NCI-H1105 (cell line): ENCODE measurements at regions not wholly inside any gene's neighbourhood (a gene's known extent, or its start where the extent isn't known, plus 50 kb on each side); places are given as distances from the start of the nearest gene placed in this dataset.

ENCODE experiments used
- DNase-seq: peaks from one replicate; lab custom pipeline; 2025; lab: John Stamatoyannopoulos, UW

DNA sequence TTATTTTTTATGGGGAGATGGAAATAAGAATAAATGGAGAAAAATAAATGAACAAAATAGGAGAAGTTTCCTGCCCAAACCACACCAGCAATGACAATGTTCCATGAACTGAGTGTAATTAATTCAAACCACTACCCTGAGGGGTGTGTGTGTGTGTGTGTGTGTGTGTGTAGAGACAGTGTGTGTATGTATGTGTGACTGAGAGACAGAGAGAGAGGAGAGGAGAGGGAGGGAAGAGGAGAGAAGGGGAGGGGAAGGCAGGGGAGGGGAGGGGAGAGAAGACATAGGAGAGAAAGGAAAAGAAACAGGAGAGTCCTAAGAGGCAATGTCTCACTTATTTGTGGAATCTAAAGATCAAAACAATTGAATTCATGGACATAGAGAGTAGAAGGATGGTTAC, 65.0 kb upstream of the POU2AF1 start:
- no peak for DNase-seq

DNA sequence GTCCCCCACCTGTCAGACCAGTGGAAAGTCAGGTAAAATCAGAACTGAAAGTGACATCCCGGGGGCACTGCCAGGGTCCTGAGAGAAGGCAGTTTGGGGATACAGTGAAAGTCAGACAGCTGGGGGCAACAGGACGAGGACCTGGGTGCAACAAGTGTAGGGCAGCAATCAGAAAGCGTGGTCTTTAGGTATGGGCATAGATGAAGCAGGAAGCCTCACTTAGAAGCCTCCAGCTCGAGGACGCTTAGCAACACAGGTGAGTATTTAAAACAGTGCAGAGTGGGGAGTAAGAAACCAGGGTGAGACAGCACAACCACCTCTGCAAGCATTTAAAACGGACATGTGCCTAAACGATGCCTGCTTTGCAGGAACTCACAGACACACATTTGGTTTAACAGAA, 64.6 kb upstream of the POU2AF1 start:
- no peak for DNase-seq

DNA sequence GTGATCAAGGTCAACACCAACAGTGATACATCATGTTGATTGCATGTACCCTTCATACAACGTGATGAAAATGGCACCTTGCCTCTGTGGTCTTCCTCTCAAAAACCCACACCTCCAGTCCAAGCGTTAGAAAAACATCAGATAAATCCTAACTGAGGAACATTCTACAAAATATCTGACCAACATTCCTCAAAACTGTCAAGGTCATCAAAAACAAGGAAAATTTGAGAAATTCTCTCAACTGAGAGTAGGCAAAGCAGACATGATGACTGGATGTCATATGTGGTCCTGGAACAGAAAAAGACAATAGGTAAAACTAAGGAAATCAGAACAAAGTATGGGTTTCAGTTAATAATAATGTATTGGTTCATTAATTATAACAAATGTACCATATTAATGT, 64.0 kb upstream of the POU2AF1 start:
- DNase-seq, result no peak

- DNase-seq, result no peak
These were observed 62.4 kb upstream of the POU2AF1 start for GRCh38 chr11:111441443-111441842.

DNA sequence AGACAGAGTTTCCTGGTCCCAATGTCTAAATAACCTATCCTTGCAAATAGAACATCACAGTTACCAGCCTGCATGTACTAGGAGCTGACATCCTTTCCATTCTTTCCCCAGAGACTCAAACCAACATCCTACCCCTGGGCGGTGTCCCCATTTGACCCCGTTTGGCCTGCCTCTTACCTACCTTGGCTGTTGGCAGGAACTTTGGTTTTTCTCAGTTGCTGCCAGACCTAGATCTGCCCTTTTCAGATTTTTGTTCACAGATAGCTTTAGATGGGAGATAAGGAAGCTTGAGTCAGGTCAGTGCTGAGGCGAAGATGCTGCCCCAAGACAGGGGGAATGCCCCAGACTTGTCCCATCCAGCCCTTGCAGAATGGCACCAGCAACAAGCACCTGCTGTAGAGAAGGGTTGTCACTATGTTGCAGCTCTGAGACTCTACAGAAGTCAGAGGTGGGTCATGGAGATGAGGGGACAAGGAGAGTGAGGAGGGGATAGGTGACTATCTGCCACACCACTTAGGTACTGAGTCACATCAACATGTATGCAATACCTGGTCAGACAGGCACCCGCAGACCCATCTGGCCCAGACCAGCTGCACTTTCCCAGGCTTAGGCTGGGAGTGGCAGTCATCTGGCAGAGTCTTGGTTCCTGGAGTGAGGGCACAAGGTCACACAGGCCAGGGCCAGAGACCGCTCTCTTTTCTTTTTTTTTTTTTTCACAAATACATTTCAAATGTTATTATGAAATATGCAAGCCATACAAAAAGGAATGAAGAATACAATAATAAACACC, 61.5 kb upstream of the POU2AF1 start:
- no peak for DNase-seq

- DNase-seq, result no peak
These were observed 60.8 kb upstream of the POU2AF1 start for GRCh38 chr11:111439901-111440300.

- DNase-seq, result no peak
These were observed 59.9 kb upstream of the POU2AF1 start for GRCh38 chr11:111438846-111439520.

DNA sequence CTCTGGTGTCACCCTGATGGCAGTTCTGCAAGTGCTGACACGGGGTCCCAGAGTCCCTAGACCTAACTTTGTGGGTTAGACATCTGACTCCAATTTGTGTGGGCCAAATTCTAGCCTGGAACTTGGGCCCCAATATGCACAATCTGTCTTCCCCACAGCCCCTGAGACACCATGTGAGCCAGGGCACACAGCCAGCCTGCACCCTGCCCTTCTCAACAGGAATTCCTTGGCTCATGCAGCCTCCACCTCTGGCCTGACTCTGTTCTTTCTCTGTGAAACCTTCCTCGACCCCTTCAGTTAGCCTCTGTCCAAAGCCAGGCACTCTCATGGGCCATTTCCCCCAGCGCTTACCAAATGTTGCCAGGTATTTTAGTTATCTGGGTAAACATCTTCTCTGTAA, 59.1 kb upstream of the POU2AF1 start:
- peak; percentile 6 for DNase-seq

DNA sequence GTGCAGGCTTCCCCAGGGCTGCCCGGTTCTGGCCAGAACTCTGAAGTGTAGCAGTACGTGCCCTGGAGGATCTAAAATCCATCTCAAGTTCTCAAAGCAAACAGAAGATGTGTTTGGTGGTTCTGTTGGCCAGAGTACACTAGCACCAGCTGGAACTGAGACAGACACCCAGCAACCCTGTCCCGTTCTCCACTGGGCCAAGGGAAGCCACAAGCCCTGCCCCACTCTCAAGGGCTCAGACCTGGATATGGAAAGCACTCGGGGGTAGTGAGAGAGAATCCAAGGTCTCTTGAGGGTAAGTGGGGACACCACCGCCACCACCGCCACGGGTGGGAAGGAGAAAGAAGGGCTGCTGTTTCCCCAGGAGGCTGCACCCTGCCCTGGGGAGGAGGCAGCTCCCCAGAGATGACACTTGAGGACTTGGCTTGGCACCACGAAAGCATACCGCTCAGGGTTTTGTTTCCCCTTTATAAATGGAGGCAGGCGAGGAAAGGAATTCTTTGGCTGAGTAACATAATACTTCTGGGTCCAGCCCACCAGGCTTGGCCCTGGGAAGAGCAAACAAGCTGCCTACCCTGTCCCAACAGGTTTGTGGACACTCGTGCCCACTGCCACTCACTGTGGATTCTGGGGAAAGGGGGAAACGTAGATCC, 56.1 kb upstream of the POU2AF1 start:
- peak; percentile 34 for DNase-seq

DNA sequence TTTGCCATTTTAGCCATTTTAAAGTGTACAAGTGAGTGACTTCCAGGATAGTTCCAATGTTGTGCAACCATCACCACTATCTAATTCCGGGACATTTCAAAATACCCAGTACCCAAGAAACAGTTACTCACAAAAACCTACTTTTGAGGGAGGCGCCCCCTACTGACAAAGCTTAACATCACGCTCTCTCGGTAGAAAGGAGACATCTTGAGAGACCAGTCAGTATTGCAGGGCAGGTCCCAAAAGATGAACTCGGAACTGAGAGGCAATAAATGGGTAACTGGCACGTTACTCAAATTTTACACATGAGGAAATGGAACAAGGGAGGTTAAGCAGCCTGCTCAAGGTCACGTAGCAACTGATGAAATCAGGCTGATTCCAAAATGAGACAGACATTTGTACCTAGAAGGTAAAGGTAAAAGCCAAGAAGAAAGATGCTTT, 50.0 kb upstream of the POU2AF1 start:
- peak; percentile 47 for DNase-seq
